ENCODE measurements at regions not wholly inside any gene's neighbourhood (a gene's known extent, or its start where the extent isn't known, plus 50 kb on each side); places are given as distances from the start of the nearest gene placed in this dataset.

- in situ Hi-C loops (cut with MboI; ENCODE audit: low sequenced_read_pairs) = no loop called here
Measured at GRCh38 chrX:46354481-46354880, 190.7 kb downstream of the ZNF674 start.

More at GRCh38 chrX:46354481-46354880, 190.7 kb downstream of the ZNF674 start:
- H3K4me1 ChIP-seq (ENCODE audit: control insufficient read depth, insufficient read depth, low read length) = no peaks in the 10 kb centered on the region
- TF ChIP-seq MXI1 (IDR thresholded peaks at IDR 0.05; ENCODE audit: borderline replicate concordance, low read depth, low read length) (no peak), ELK1 (IDR thresholded peaks at IDR 0.05; ENCODE audit: borderline replicate concordance, low read depth, low read length) (no peak), NFE2L2 (IDR thresholded peaks at IDR 0.05; ENCODE audit: low read depth, low read length) (no peak), CTCF (conservative IDR thresholded peaks at IDR 0.05; ENCODE audit: low read depth, low read length) (no peak), RCOR1 (IDR thresholded peaks at IDR 0.05; ENCODE audit: insufficient replicate concordance, low read length) (no peak), MAFK (IDR thresholded peaks at IDR 0.05; ENCODE audit: low read depth, low read length) (no peak), MAZ (IDR thresholded peaks at IDR 0.05; ENCODE audit: borderline replicate concordance, low read depth, low read length) (no peak), RFX5 (IDR thresholded peaks at IDR 0.05; ENCODE audit: low read depth, low read length) (no peak), RAD21 (IDR thresholded peaks at IDR 0.05; ENCODE audit: low read length) (no peak), USF2 (IDR thresholded peaks at IDR 0.05; ENCODE audit: low read depth, low read length) (no peak), POLR2A (IDR thresholded peaks at IDR 0.05; ENCODE audit: low read depth, low read length) (no peak), FOS (IDR thresholded peaks at IDR 0.05; ENCODE audit: low read depth, low read length) (no peak), BHLHE40 (IDR thresholded peaks at IDR 0.05; ENCODE audit: low read depth, low read length) (no peak), SMC3 (IDR thresholded peaks at IDR 0.05; ENCODE audit: low read depth, low read length) (no peak), CHD1 (IDR thresholded peaks at IDR 0.05; ENCODE audit: low read depth, low read length) (no peak), CEBPB (IDR thresholded peaks at IDR 0.05; ENCODE audit: low read depth, low read length) (no peak)
- no peaks in the 10 kb centered on the region for H3K9me1 ChIP-seq (ENCODE audit: insufficient read depth, low read length)
- no peak overlapping the region for H3K9ac ChIP-seq (ENCODE audit: low read depth, low read length)
- no peaks in the 10 kb centered on the region for H3K79me1 ChIP-seq (ENCODE audit: low read depth in 1 of 2, low read length in 2 of 2)
- WGBS, 2 experiments (ENCODE audit: extremely low coverage in 2 of 2, insufficient read length in 1 of 2) = 33% methylated on average over 1 of the region's 1 CpG; no CpG with 5 or more reads in 1 of the 2 experiments
- H3K14ac ChIP-seq (replicated peaks; ENCODE audit: low read depth, low read length) = no peak overlapping the region
- no peaks in the 10 kb centered on the region for H4K20me1 ChIP-seq (ENCODE audit: insufficient read depth, low read length)
- H3K36me3 ChIP-seq (ENCODE audit: control insufficient read depth, insufficient read depth, low read length) = no peaks in the 10 kb centered on the region
- no peak overlapping the region for H2BK20ac ChIP-seq (ENCODE audit: low read depth, low read length)
- no peak for DNase-seq
- H3K56ac ChIP-seq (ENCODE audit: extremely low read depth, insufficient read depth, low read length) = no peak overlapping the region
- ATAC-seq (ENCODE audit: low read depth) = no peak
- intact Hi-C loops (cut with micrococcal nuclease) (no loop called here), dilution Hi-C loops (cut with HindIII; ENCODE audit: low sequenced_read_pairs, unreplicated experiment) (no loop called here)
- H2BK15ac ChIP-seq (ENCODE audit: low read depth, low read length) = no peak overlapping the region
- H4K5ac ChIP-seq (ENCODE audit: low read depth, low read length) = no peak overlapping the region
- H2AK9ac ChIP-seq (replicated peaks; ENCODE audit: low read depth, low read length, poor library complexity) = no peak overlapping the region
- BruUV-seq (replicated peaks) = no TSS peak
- no peak overlapping the region for H3K4ac ChIP-seq (ENCODE audit: low read depth, low read length)
- H3K27me3 ChIP-seq (ENCODE audit: control insufficient read depth, insufficient read depth, low read length) = peaks cover 3% of the 10 kb centered on the region; the same call in 1 of the 2 replicates
- no peak overlapping the region for H2AFZ ChIP-seq (replicated peaks; ENCODE audit: low read length, poor library complexity)
- H3K27ac ChIP-seq (ENCODE audit: insufficient read depth, low read length) = no peak overlapping the region
- peaks cover 8% of the 10 kb centered on the region for H3K9me3 ChIP-seq (ENCODE audit: control insufficient read depth, insufficient read depth, low read length)
- no peak overlapping the region for H4K91ac ChIP-seq (ENCODE audit: insufficient read depth, low read depth, low read length)
- no peak overlapping the region for H2BK120ac ChIP-seq (ENCODE audit: low read depth, low read length)
- H3K4me2 ChIP-seq (ENCODE audit: low read depth, low read length) = no peak overlapping the region
- H3K23ac ChIP-seq (ENCODE audit: low read depth, low read length) = no peak overlapping the region
- CTCF ChIA-PET = no interaction called here
- no peak overlapping the region for H3K4me3 ChIP-seq (ENCODE audit: insufficient read depth, low read depth, low read length)
- H3K18ac ChIP-seq (ENCODE audit: low read depth, low read length) = no peak overlapping the region
- H2BK5ac ChIP-seq (ENCODE audit: low read depth, low read length, poor library complexity, severe bottlenecking) = no peak overlapping the region
- H2AK5ac ChIP-seq (ENCODE audit: low read depth, low read length) = no peak overlapping the region
- no peak overlapping the region for H4K8ac ChIP-seq (ENCODE audit: low read depth in 2 of 2, low read length in 2 of 2)
- POLR2A ChIA-PET (ENCODE audit: unreplicated experiment) = no interaction called here

Measured in IMR-90 (cell line).